Stimulated activated CD4-positive, alpha-beta T cell treated with anti-CD3 and anti-CD28 coated beads, Interleukin-15, amount 100 ng/mL, for 48 hours (primary cell): ENCODE measurements at regions not wholly inside any gene's neighbourhood (a gene's known extent, or its start where the extent isn't known, plus 50 kb on each side); places are given as distances from the start of the nearest gene placed in this dataset.
"Not testable (repeated sequence)": the region's sequence is repeated elsewhere in the genome, so short reads cannot be mapped to it uniquely, and the experiment has no call there.

ENCODE experiments used
- DNase-seq, 2 donors: peaks; one replicate each; pipeline ENCODE4 v3.0.0-alpha.2; 2020; ENCODE audit warnings: low read depth in 2 of 2

DNA sequence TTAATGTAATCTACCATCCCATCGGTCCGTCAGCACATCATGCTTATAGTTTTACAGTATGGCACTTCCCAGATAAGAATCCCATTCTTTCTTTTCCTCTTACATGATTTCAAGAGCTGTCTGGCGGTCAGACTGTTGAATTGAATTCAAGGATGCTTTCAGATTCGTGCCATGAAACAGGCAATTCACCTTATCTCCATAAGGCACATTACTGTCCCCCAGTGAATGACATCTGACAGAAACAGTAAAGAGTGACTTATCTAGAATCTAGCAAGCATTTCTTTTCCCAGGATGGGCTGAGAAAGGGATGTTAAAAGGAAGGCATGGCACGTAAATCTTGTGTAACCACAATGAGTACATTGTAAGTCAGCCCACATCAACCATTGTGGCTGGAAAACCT, 61.1 kb upstream of the SEM1 start:
- DNase-seq, result no peak

DNA sequence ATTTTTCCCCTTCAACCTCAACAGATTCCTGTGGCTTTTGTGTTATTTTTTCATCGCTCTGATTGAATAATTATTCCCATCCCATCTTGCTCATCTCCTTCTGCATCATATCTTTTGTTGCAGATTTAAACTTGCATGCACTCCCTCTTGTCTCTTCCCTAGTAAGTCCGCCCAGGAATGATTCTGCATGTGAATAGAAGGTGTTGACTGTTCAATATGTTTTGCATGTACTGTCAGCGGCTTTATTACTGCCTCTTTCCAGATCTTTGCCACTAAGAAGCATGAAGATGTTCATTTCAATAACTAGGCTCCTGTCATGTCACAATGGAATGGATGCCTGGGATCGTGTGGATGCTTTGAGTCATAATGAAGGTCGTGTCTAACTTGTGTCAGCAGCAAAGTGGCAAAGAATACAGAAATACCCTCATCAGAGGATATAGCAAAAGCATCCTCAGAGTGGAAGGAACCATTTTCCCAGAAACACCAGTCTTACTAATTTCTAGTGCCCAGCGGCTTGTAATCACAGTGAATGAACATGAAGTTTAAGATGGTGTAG, 62.6 kb upstream of the SEM1 start:
- DNase-seq, result no peak

DNA sequence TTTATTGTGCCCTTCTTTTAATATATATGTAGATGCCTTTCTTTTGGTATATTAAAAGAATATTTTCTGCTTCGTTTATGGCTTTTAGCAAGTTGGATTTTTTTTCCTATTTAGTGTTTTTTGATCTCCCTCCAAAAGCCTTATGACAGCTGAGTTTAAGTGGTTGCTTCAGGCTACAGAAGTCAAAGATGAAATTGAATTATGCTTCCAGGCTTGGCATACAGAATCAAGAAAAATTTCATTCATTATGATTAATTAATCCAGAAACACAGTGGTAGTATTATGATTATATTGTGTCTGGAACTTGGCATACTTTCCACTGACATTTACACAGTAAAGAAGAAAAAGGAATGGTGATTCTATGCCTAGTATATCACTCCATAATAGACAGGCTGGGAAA, 63.8 kb upstream of the SEM1 start:
- DNase-seq, result no peak

DNA sequence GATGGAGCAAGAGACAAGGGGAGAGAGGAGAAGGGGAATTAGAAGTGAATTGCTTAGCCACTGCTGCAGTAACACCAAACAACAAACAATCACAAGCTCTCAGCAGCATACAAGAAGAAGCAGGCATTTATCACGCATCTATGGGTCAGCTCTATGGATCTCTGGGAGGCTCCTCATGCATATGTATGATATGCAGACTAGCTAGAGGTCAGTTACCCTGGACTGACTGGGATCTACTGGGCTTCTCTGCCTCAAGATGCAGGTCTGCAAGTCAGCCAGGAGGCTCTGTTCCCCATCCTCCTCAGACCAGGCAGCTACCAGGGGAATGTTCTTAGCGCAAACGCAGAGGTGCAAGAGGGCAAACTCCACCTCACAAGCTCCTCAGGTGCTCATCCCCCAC, 64.7 kb upstream of the SEM1 start:
- DNase-seq, result no peak

DNA sequence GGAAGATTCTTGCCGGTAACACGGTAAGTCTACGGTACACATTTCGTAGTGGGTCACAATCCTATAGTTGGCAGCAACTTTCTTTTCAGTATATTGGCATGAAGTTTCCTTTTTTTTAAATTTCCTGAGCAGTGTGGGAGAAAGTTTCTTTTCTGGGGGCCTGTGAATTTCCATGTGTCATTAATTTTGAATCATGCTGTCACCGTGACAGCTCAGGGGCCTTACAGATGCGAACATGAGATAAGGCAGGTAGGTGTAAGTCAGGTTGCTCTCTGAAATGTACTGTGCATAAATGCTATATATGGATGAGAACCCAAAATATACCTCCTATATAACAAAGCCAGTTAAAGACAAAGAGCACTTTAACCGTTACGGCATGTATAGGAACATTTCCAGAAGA, 65.4 kb upstream of the SEM1 start:
- no peak for DNase-seq

DNA sequence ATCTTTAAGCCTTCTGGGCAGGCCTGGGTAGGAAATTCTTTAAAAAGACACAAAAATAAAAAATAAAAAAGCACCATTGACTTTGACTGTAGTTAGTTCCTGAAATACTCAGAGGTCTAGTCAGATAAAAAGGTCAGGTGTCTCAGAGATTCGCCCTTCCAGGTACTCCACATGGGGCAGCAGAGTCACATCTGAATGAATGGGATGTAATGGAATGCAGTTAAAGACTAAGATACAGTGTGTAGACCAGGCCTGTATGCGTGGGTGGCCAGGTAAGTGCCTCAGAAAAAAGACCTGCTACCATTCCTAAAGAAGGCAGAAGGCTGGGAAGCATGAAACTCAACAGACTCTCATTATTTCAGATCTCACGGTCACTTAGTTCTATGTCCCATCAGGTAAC, 68.6 kb upstream of the SEM1 start:
- DNase-seq, result no peak

DNA sequence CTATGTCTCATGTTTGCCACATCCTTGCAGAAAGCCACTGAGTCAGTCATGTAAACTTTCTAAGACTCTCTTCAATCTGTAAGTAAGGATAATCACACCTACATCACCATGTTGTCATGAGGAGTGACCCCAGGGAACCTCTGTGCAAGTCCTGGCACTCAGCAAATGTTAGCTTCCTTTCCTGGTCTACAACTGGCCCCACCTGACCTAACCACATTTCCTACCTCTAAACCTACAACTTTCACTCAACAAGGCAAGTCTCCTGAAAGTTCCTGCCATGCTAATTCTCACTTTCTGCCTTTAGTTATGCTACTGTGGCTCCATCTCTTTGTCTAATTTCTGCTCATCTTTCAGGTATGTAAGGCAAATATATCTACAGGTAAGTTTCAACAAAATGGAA, 72.3 kb upstream of the SEM1 start:
- no peak for DNase-seq

DNA sequence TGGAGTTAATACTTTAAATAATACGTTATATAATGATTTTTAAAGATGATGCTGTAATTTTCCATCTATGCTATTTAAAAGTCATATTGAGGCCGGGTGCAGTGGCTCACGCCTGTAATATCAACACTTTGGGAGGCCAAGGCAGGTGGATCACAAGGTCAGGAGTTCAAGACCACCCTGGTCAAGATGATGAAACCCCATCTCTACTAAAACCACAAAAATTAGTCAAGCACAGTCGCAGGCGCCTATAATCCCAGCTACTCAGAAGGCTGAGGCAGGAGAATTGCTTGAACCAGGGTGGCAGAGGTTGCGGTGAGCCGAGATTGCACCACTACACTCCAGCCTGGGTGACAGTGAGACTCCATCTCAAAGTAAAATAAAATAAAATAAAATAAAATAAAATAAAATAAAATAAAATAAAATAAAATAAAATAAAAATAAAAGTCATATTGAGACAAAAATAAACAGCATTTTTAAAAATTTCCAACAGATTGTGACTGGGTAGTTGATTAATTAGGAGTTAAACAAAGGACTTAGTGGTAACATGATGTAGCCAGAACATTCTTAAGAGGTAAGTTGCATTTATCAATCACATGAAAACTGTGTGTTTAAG, 73.1 kb upstream of the SEM1 start:
- DNase-seq, result not testable (repeated sequence)

DNA sequence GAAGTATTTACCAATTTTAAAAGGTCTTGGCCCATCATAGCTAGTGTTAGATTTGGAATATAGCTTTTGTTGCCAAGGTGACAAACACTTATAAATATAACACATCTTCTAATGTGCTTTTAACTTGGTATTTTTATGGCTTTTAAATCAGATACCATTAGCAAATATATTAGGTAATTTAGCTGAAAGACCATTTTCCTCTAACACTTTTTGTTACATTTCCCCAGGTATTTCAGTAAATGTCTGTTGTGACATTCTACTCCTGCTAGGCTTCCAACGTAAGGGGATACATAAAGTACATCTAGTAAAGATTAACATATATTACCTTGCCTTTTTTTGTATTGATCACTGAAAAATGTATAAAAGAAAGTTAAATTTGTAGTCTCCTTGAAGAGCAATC, 75.0 kb upstream of the SEM1 start:
- no peak for DNase-seq

DNA sequence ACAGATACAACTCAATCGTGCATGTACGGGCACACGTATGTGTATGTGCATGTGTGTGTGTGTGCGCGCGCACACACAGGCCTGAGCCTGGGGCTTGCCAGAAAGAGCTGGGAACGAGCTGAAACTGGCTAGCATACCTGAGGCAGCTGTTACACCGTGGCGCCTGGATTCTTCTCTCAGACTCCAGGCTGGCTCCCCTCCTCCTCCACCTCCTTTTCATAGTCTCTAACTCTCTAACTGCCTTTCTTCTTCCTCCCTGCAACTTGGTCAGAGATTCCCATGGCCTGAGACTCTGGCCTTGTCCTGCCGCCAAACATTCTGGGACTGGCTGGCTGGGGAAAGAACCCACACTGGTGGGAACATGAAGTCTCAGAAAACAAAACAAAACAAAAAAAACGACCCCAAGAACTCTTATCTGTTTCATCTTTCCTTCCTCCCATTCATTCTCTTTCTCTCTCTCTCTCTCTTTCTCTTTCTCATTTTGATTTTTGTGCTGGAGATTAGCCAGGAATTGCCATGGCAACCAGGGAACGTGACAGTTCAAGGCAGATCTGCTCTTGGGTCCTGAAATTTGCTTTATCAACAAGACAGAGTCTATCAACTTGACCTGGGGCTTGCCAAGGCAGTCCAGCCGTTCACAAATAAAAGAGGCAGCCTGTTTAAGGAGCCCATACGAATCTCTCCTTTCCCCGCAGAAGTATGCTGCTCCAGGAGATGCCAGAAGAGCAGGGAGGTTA, 76.8 kb upstream of the SEM1 start:
- no peak for DNase-seq

DNA sequence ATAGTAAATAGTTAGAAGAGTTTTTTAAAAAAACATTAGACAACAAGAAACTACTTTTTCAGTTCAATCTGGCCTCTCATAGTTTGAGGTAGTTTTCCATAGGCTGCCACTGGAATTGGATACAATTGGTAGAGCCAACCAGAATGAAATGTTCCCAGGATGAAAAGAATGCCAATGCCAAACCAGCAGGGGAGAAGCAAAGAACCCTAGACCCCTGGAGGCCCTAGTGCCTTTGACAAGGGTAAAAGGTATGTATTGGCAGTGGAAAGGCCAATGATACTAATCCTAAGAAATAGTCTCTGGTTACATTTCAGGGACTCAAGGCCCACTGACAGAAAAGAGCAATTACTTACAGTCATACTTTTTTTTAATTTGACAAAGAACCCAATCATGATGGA, 77.4 kb upstream of the SEM1 start:
- DNase-seq, result no peak

DNA sequence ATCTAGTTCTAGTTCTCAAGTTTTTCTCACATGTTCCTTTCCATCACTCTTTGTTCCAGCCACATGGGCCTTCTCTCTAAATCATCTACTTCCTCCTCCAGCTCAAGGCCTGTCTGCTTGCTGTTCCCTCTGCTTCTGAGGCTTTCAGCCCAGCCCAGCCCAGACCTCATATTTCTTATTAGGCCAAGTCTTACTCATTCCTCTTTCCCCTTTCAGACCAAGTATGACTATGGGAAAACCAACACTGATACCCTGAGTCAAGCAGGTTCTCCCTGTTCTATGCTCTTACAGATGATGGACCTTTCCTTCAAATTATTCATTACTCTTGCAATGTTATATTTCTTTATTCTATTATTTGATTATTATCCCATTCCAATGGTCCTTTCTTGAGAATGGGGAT, 80.3 kb upstream of the SEM1 start:
- DNase-seq, result no peak

DNA sequence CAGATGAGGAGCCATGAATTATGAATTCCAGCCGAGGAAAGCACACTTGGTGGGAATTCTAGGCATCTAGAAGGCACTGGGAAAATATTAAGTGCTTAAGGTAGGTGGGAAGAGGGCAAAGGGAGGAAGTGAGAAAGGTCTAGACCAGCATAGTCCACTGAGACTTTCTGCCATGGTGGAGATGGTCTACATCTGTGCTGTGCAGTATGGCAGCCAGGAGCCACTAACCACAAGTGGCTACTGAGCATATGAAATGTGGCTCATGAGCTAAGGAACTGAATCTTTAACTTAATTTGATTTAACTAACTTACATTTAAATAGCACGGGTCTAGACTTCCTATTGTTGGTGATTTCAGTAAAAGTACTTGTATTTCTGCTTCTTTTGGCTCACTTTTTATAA, 82.5 kb upstream of the SEM1 start:
- DNase-seq, result no peak

DNA sequence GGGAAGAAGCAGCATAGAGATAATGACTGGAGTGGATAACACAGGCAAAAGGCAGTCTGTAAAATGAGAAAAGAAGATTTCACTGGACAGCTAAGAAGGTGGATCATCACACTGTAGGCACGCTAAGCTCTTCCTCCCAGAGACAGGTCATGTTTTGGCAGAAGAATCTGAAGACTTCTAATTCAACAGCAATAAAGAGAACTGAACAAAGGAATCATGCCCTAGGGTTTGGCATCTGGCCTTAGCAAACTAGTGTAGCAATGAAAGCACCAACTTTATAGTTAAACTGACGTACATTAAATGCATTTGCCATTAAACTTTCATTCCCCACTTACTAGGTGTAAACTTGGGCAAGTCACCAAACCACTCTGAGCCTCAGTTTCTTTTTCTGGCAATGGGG, 84.4 kb upstream of the SEM1 start:
- no peak for DNase-seq

DNA sequence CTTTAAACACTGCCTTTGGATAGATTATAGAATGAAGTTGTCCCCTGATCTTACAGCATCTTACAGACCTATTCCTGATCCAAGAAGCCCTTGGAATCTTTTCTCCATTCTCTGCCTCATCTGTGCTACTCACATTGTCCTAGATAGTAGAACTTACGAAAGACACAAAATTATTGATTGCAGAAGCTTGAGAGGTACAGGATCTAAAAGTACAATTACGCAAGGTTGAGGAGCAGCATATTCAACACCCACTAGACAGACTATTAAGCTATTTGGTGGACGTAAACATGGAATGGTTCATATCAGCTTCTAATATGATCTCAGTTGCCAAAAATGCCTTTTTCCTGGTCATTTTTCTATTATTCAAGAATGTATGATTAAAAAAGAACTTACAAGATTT, 90.5 kb upstream of the SEM1 start:
- DNase-seq, result no peak

DNA sequence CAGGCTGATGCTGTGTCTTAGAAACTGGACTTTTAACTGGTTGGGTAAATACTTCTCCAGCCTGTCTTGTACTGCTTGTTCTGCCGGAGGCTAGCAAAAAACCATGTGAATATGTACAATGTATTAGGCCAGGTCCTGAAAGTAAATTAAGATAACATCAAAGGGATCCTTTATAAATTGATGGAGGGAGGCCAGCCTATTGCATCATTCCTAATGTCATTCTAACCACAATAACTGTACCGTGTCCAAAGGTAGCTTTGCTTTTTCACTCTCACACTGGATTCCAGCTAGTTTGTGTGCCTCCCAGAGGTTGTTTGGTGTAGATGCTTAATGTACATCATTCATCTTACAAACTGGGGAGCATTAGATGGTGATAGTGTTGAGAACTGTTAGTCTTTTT, 91.2 kb upstream of the SEM1 start:
- DNase-seq, result no peak

DNA sequence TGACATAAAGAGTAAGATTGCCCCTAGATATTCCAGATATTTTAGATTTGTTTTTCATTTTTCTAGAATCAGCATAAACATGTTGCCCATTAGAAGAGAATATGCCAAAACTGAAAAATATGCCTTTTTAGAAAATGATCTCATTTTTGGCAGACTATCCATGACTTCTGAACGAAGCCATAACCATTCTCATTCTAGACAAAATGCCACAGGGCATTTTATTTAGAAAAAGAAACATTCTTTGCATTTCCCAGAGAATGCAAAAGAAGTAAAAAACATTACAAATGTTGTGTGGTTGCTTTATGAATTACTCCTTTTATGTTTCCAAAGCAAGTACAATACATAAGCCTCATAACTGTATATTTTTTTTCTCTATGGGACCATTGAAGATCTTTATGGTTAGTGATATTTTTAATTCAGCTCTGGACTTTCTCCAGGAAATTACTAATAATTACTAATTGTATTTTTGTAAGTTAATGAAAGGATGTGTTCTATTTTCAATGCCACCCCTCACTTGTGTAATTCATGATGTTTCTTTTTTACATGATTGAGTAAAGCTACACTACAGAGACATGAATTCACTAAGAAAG, 109.6 kb upstream of the SEM1 start:
- no peak for DNase-seq

DNA sequence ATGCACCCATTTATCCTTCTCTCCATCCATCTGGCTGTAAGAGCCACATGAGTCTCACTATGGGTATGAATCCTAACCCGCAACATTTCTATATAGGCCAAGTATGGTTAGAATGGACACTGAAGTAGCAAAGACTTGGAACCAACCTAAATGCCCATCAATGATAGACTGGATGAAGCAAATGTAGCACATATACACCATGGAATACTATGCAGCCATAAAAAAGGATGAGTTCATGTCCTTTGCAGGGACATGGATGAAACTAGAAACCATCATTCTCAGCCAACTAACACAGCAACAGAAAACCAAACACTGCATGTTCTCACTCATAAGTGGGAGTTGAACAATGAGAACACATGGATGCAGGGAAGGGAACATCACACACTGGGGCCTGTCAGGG, 111.5 kb upstream of the SEM1 start:
- not testable (repeated sequence) for DNase-seq

DNA sequence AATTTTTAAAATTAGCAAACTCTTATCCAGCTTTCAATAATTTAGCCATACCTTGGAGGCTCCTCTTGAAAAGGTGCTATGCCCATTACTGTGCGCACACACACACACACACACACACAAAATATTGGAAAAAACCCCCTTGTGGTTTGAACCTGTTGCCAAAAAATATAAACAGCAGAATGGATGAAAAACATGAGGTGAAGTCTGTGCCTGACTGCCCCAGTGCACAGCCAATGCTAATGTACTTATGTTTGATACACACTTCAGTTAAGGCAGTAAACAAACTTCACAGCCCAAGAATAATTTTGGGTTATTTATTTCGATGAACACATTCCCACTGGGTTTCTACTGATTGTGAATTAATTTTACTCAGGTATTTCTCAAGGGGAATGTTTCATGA, 113.2 kb upstream of the SEM1 start:
- no peak for DNase-seq

DNA sequence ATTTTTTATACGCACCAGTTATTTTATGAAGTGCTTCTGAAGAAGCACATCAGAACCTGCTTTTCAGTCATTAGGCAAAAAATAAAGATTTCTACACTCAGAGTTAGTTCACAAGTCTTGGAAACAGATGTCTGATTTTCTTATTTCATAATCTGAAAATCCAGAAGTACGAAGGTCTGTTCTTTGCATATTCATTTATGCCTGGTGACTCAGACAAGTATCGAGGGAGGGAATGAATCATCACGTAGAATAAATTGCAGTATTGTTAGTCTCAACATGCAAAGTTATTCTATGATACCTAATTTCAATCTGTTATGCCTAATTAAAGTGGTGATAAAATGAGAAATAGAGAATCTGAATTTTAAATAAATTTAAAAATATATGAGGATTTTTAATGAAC, 113.6 kb upstream of the SEM1 start:
- DNase-seq, result no peak

DNA sequence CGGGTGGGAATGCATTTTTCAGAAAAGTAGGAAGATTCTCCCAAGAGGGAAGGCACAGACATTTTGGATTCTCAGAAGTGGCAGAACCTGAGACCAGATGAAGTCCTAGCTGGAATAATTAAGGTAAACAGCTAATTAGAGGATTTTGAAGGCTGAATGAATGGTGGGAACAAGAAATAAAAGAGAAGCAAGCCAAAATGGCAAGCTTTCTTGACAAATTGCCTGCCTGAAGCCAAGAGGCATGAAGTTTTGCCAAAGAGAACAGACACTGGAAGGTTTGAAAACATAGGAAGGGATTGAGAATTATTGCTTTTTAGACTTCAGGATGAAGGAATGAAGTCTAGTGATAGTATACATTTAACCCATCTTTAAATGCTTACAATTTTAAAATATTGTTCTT, 115.0 kb upstream of the SEM1 start:
- no peak for DNase-seq

DNA sequence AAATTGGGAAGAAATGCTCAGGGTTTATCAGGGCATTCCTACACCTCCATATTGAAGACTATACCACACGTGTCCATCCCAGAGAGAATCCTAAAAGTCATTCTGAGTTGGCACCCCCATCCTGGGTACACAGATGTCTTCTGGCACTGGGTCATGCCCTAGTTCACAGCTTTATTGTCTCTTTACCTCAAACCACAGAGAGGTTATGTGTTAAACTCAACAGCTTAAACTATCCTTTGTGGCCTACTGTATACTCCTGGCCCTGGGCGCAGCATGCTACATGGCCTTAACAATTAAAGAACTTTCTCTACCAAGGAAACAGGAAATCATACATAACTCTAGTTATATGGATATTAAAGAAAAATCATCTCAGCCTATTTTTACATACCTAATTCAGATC, 115.6 kb upstream of the SEM1 start:
- no peak for DNase-seq

DNA sequence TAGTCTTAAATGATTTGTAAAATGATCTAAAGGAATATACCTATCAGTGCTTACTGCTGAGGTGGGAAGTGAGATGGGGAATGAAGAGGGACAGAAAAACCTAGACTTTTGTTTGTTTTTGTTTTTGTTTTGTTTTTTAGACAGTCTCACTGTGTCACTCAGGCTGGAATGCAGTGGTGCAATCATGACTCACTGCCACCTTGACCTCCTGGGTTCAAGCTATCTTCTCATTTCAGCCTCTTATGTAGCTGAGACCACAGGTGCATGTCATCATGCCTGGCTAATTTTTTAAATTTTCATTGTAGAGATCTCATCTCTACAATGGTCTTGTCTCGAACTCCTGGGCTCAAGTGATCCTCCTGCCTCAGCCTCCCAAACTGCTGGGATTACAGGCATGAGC, 116.4 kb upstream of the SEM1 start:
- no peak for DNase-seq
